ENCODE measurements at regions not wholly inside any gene's neighbourhood (a gene's known extent, or its start where the extent isn't known, plus 50 kb on each side); places are given as distances from the start of the nearest gene placed in this dataset.
A peak's percentile ranks its signal among the peaks of the same experiment; 100 is the strongest.

- no peak for TF ChIP-seq CTCF (IDR thresholded peaks at IDR 0.05; ENCODE audit: insufficient read depth, missing control alignments)
- FAIRE-seq = no peak
- no peak for DNase-seq (ENCODE audit: insufficient read length, low spot score)
Observed at GRCh38 chr10:57754803-57755202, 512.9 kb downstream of the IPMK start.

- DNase-seq (ENCODE audit: insufficient read length, low spot score) (no peak), FAIRE-seq (no peak)
Observed at GRCh38 chr10:57743711-57744110, 524.0 kb downstream of the IPMK start.

GRCh38 chr10:57741751-57742150, 525.9 kb downstream of the IPMK start:
- TF ChIP-seq CTCF (IDR thresholded peaks at IDR 0.05; ENCODE audit: insufficient read depth, missing control alignments) = no peak
- no peak for DNase-seq (ENCODE audit: insufficient read length, low spot score)
- no peak for FAIRE-seq

More at GRCh38 chr10:57743711-57744110, 524.0 kb downstream of the IPMK start:
- no peak for TF ChIP-seq CTCF (IDR thresholded peaks at IDR 0.05; ENCODE audit: insufficient read depth, missing control alignments)

GRCh38 chr10:57723305-57723704, 544.4 kb downstream of the IPMK start:
- FAIRE-seq = no peak
- TF ChIP-seq CTCF (IDR thresholded peaks at IDR 0.05; ENCODE audit: insufficient read depth, missing control alignments) = no peak
- no peak for DNase-seq (ENCODE audit: insufficient read length, low spot score)

- FAIRE-seq (peak; percentile 6), DNase-seq (ENCODE audit: insufficient read length, low spot score) (no peak)
- TF ChIP-seq CTCF (IDR thresholded peaks at IDR 0.05; ENCODE audit: insufficient read depth, missing control alignments) = peak; percentile 51
Observed at GRCh38 chr10:57716884-57717283, 550.8 kb downstream of the IPMK start.

GRCh38 chr10:57715233-57715632, 552.5 kb downstream of the IPMK start:
- DNase-seq (ENCODE audit: insufficient read length, low spot score) (no peak), FAIRE-seq (no peak)
- no peak for TF ChIP-seq CTCF (IDR thresholded peaks at IDR 0.05; ENCODE audit: insufficient read depth, missing control alignments)

GRCh38 chr10:57707300-57707658, 560.4 kb downstream of the IPMK start:
- DNase-seq (ENCODE audit: insufficient read length, low spot score) = no peak
- FAIRE-seq = no peak

More at GRCh38 chr10:57707300-57707658, 560.4 kb downstream of the IPMK start:
- no peak for TF ChIP-seq CTCF (IDR thresholded peaks at IDR 0.05; ENCODE audit: insufficient read depth, missing control alignments)

All from D721Med (cell line).